NB4 (cell line): ENCODE measurements at regions not wholly inside any gene's neighbourhood (a gene's known extent, or its start where the extent isn't known, plus 50 kb on each side); places are given as distances from the start of the nearest gene placed in this dataset.
A peak's percentile ranks its signal among the peaks of the same experiment; 100 is the strongest.

ENCODE experiments used
- DNase-seq: peaks from one replicate; pipeline ENCODE4 v3.0.0; 2010; ENCODE audit warnings: low read depth
- H3K4me3 ChIP-seq: one replicate; pipeline ENCODE4 v1.5.1; 2011; ENCODE audit warnings: mild to moderate bottlenecking, low read depth, low read length, moderate library complexity
- MYC ChIP-seq: IDR thresholded peaks from 2 replicates; pipeline ENCODE4 v1.6.1; 2011; ENCODE audit warnings: low read depth, low read length
- POLR2A ChIP-seq: IDR thresholded peaks from 2 replicates; pipeline ENCODE4 v1.6.1; 2011; ENCODE audit warnings: mild to moderate bottlenecking; ENCODE audit not compliant: insufficient read length; ENCODE audit errors: extremely low read depth
- TF ChIP-seq, protein P1 (sequence below): IDR thresholded peaks from one replicate; pipeline ENCODE4 v1.5.1; 2012; ENCODE audit warnings: low read depth, low read length
- TF ChIP-seq, protein P2 (sequence below): IDR thresholded peaks from 2 replicates; pipeline ENCODE4 v1.6.1; 2011; ENCODE audit warnings: low read depth, low read length

DNA sequence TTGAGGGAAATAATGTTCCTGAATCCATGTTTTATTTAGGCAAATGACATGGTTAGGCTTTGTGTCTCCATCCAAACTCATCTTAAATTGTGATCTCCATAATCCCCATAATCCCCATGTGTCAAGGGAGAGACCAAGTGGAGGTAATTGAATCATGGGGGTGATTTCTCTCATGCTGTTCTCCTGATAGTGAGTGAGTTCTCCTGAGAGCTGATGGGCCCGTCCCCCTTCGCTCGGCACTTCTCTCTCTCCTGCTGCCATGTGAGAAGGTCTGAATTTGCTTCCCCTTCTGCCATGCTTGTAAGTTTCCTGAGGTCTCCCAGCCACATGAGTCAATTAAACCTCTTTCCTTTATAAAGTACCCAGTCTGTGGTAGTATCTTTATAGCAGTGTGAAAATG, 563.0 kb upstream of the NR3C2 start:
- TF ChIP-seq, protein P1, sequence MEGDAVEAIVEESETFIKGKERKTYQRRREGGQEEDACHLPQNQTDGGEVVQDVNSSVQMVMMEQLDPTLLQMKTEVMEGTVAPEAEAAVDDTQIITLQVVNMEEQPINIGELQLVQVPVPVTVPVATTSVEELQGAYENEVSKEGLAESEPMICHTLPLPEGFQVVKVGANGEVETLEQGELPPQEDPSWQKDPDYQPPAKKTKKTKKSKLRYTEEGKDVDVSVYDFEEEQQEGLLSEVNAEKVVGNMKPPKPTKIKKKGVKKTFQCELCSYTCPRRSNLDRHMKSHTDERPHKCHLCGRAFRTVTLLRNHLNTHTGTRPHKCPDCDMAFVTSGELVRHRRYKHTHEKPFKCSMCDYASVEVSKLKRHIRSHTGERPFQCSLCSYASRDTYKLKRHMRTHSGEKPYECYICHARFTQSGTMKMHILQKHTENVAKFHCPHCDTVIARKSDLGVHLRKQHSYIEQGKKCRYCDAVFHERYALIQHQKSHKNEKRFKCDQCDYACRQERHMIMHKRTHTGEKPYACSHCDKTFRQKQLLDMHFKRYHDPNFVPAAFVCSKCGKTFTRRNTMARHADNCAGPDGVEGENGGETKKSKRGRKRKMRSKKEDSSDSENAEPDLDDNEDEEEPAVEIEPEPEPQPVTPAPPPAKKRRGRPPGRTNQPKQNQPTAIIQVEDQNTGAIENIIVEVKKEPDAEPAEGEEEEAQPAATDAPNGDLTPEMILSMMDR = no peak
- TF ChIP-seq POLR2A (no peak), MYC (no peak)
- TF ChIP-seq, protein P2, sequence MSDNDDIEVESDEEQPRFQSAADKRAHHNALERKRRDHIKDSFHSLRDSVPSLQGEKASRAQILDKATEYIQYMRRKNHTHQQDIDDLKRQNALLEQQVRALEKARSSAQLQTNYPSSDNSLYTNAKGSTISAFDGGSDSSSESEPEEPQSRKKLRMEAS = no peak
- no peak overlapping the region for H3K4me3 ChIP-seq
- DNase-seq = no peak

- TF ChIP-seq, protein P2 = no peak
- TF ChIP-seq, protein P1 = no peak
- no peak for TF ChIP-seq POLR2A
- no peak overlapping the region for H3K4me3 ChIP-seq
- DNase-seq = no peak
Observed at GRCh38 chr4:148999924-149000323, 557.7 kb upstream of the NR3C2 start.

GRCh38 chr4:148998719-148999118, 556.5 kb upstream of the NR3C2 start:
- no peak for TF ChIP-seq POLR2A
- TF ChIP-seq, protein P2 = no peak
- TF ChIP-seq, protein P1 = peak; percentile 26
- no peak for TF ChIP-seq MYC
- H3K4me3 ChIP-seq = no peak overlapping the region
- peak; percentile 30 for DNase-seq

DNA sequence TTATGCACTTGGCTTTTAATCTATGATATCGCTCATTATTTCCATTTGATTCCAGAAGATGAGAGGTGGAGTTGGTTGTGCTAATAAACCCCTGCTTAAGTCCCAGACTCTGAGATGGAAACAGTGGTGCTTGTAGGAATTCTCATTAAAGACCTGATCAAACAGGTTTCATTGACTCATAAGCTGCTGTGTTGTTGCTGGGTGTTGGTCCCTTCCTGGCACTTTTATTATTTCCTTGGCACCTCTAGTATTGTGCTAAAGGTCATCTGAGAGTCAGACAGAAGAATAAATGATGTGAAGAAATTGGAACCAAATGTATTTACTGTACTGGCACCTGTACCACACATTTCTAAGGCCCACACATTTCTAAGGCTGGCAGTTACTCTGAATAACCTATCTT, 544.7 kb upstream of the NR3C2 start:
- DNase-seq = no peak
- H3K4me3 ChIP-seq = no peak overlapping the region
- TF ChIP-seq MYC = no peak
- TF ChIP-seq POLR2A = no peak
- TF ChIP-seq, protein P1 = no peak
- TF ChIP-seq, protein P2 = no peak

DNA sequence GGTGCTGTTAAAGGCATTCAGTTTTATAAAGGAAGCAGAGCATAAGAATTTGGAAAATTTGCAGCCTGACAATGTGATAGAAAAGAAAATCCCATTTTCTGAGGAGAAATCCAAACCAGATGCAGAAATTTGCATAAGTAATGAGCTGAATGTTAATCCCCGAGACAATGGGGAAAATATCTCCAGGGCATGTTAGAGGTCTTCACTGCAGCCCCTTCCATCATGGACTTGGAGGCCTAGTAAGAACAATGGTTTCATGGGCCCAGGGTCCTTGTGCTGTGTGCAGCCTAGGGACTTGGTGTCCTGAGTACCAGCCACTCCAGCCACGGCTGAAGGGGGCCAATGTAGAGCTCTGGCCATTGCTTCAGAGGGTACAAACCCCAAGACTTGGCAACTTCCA, 542.7 kb upstream of the NR3C2 start:
- no peak overlapping the region for H3K4me3 ChIP-seq
- no peak for DNase-seq
- TF ChIP-seq POLR2A (no peak), MYC (no peak)
- TF ChIP-seq, protein P2 = no peak
- TF ChIP-seq, protein P1 = no peak

- DNase-seq = no peak
- TF ChIP-seq, protein P2 = no peak
- TF ChIP-seq, protein P1 = no peak
- TF ChIP-seq POLR2A = no peak
- TF ChIP-seq MYC = no peak
- no peak overlapping the region for H3K4me3 ChIP-seq
Observed at GRCh38 chr4:148982200-148982599, 540.0 kb upstream of the NR3C2 start.
